Activated gamma-delta T cell treated with Interleukin-2 at 50 U/mL for 16 hours (primary cell): ENCODE measurements at regions not wholly inside any gene's neighbourhood (a gene's known extent, or its start where the extent isn't known, plus 50 kb on each side); places are given as distances from the start of the nearest gene placed in this dataset.

Source experiments
- DNase-seq: peaks from one replicate; pipeline ENCODE4 v3.0.0-alpha.2; 2020

GRCh38 chrX:149151805-149152757 lies 353.0 kb downstream of the IDS start:
- DNase-seq = no peak

DNA sequence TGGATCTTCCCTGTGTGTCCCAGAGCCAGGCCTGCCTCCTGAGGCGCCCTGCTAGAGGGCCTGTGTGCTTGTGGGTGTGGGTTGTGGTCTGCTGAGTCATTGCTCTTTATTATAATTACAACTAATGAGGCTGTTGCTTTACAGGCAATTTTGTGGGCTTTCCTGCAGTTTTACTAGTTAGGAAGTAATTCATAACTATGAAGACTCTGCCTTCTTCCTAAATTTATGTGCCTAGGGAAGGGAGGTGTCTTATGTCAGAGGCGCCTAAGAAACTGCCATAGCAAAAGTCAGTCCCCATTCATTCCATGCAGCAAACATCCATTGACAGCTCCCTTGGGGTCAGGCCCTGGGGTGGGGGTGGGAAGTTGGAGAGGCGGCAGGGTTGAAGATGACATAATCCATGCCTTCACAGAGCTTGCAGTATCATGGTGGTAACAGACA lies 359.2 kb downstream of the IDS start:
- no peak for DNase-seq

GRCh38 chrX:149131774-149132173 lies 373.3 kb downstream of the IDS start:
- no peak for DNase-seq

DNA sequence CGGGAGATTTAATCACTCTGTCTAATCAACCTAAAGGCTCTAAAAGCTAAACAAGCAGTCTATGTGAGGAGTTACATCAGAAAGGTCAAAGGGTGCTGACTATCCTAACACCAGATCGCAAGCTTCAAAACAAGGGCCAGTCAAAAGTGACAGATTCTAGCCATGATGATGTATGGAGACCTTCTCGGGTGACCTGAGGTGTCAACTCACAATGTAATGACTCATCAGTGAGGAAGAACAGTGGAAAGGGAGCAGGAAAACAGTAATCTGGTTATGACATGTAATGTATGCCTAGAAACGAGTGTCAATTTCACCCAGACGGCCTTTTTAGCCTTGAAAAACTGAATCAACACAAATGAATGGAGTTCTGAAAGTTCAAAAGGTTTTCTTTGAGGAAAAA lies 375.3 kb downstream of the IDS start:
- DNase-seq = no peak

- no peak for DNase-seq
Measured at GRCh38 chrX:149124526-149125108, 380.5 kb downstream of the IDS start.

GRCh38 chrX:149121206-149121920 lies 383.7 kb downstream of the IDS start:
- DNase-seq = no peak

GRCh38 chrX:149120459-149120858 lies 384.6 kb downstream of the IDS start:
- no peak for DNase-seq

DNA sequence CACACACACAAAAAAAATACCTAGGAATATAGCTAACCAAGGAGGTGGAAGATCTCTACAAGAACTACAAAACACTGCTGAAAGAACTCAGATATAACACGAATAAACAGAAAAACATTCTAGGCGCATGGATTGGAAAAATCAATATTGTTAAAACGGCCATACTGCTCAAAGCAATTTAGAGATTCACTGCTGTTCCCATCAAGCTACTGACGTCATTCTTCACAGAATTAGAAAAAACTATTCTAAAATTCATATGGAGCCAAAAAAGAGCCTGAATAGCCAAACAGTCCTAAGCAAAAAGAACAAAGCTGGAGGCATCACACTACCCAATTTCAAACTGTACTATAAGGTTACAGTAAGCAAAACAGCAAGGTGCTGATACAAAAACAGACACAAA lies 390.2 kb downstream of the IDS start:
- no peak for DNase-seq

GRCh38 chrX:149114001-149114400 lies 391.1 kb downstream of the IDS start:
- no peak for DNase-seq

GRCh38 chrX:149097786-149098185 lies 407.3 kb downstream of the IDS start:
- DNase-seq = no peak

DNA sequence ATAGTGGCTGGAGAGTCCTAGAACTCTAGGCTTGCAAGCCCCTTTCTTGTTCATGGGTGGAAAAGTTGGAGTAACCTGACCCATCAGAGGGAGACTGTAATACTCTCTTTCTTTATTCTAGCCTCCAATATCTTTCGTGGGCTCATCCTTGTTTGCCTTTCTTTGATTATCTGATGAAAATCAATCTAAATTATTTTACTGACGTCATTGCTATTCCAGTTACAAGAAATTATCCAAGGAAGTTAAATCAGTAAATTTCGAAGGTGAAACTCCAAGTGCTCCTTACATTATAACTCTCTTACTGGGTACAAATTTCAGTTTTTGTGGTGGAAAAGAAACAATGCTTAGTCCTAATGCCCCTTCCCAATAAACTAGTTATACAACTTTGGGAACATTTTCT lies 412.9 kb downstream of the IDS start:
- DNase-seq = no peak

GRCh38 chrX:149079805-149080406 lies 425.2 kb downstream of the IDS start:
- DNase-seq = no peak

- no peak for DNase-seq
Measured at GRCh38 chrX:149074398-149074797, 430.7 kb downstream of the IDS start.

DNA sequence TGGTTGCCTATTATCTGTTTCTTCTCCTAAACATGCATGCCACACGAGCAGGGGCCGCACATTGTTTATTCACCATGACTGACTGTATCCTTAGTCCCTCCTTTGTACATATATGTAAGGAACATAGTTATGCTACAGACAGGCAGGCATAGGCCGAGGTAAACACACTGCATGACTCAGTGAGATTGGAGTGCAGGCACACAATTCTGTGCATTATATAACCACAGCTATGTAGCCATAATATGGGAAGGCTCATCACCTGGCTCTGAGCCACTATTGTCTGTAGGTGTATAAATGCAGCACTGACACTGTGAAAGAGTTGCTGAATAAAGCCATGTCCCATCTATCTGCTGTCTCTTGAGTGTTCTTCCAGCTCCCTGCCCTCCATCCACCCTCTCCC lies 431.6 kb downstream of the IDS start:
- DNase-seq = no peak

DNA sequence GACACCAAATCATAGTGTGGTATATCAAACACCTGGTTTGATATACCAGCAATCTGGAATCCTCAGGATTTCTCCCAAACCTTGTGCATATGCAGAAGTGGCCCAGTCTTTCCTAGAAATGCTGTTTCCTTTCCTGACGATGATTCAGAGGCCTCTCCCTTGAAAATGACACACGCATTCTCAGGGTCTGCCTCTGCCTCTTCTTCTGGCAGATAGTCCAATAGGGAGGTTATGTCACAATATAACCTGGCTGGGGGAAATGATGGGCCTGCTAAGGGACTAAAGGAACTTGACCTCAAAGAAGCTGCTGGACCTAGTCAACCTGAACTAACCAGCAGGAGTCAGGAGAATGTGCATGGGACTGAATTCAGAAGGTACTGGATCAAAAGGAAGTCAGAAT lies 435.2 kb downstream of the IDS start:
- no peak for DNase-seq

GRCh38 chrX:149060921-149061320 lies 444.2 kb downstream of the IDS start:
- no peak for DNase-seq
